ENCODE measurements at regions not wholly inside any gene's neighbourhood (a gene's known extent, or its start where the extent isn't known, plus 50 kb on each side); places are given as distances from the start of the nearest gene placed in this dataset.

DNA sequence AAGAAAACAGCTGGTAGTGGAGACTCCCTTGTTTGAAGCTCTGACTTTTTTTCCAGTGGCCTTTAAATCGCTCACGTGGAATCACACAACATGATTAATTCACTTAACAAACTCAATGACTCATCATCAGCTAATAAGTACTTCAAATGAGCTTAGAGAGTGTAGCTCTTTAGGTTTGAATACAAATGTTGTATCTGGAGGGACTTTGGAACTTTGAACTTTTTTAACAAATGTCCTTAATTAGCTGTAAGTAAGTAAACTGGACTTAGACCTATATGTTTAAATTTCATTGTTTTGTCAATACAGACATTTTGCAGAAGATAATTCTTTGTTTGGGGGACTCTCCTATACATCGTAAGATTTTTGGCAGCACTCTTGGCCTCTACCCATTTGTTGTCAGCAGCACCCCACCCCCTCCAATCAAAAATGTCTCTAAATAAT is 581.1 kb downstream of the SPRY1 start:
- Histone ChIP-seq H3K9me3 (replicated peaks; ENCODE audit: insufficient read depth, low read length) (no peaks in the 10 kb centered on the region), H3K36me3 (replicated peaks; ENCODE audit: insufficient read depth, low read length) (no peaks in the 10 kb centered on the region), H3K79me2 (ENCODE audit: low read length) (no peaks in the 10 kb centered on the region), H3K9me2 (replicated peaks; ENCODE audit: insufficient read depth, low read length) (no peaks in the 10 kb centered on the region), H3K4me3 (ENCODE audit: low read length) (no peak overlapping the region), H3K4me2 (ENCODE audit: low read depth, low read length) (no peak overlapping the region), H2AFZ (ENCODE audit: low read length) (no peak overlapping the region), H3K27me3 (replicated peaks; ENCODE audit: insufficient read depth, low read length) (no peaks in the 10 kb centered on the region), H3K4me1 (ENCODE audit: low read length) (no peaks in the 10 kb centered on the region), H3K27ac (ENCODE audit: low read length) (no peak overlapping the region), H3K9ac (ENCODE audit: low read length) (no peak overlapping the region), H3F3A (ENCODE audit: insufficient read depth, low read length) (no peaks in the 10 kb centered on the region), H4K20me1 (ENCODE audit: insufficient read depth, low read length) (no peaks in the 10 kb centered on the region)
- no peak for DNase-seq
- TF ChIP-seq CTCF (IDR thresholded peaks at IDR 0.05; ENCODE audit: low read length) (no peak), EZH2 (optimal IDR thresholded peaks at IDR 0.05; ENCODE audit: low read depth, low read length) (no peak), EZH2phosphoT487 (IDR thresholded peaks at IDR 0.05; ENCODE audit: low read length) (no peak)

GRCh38 chr4:123978637-123979036 is 582.0 kb downstream of the SPRY1 start:
- no peaks in the 10 kb centered on the region for H3F3A ChIP-seq (ENCODE audit: insufficient read depth, low read length)
- no peak overlapping the region for H3K27ac ChIP-seq (ENCODE audit: low read length)
- DNase-seq, result no peak
- no peaks in the 10 kb centered on the region for H3K36me3 ChIP-seq (replicated peaks; ENCODE audit: insufficient read depth, low read length)
- H3K9me2 ChIP-seq (replicated peaks; ENCODE audit: insufficient read depth, low read length), result no peaks in the 10 kb centered on the region
- no peak overlapping the region for H3K4me2 ChIP-seq (ENCODE audit: low read depth, low read length)
- no peaks in the 10 kb centered on the region for H3K9me3 ChIP-seq (replicated peaks; ENCODE audit: insufficient read depth, low read length)
- no peak overlapping the region for H2AFZ ChIP-seq (ENCODE audit: low read length)
- no peaks in the 10 kb centered on the region for H3K27me3 ChIP-seq (replicated peaks; ENCODE audit: insufficient read depth, low read length)
- H3K4me1 ChIP-seq (ENCODE audit: low read length), result no peaks in the 10 kb centered on the region
- H3K79me2 ChIP-seq (ENCODE audit: low read length), result no peaks in the 10 kb centered on the region
- H4K20me1 ChIP-seq (ENCODE audit: insufficient read depth, low read length), result no peaks in the 10 kb centered on the region
- TF ChIP-seq EZH2phosphoT487 (IDR thresholded peaks at IDR 0.05; ENCODE audit: low read length) (no peak), CTCF (IDR thresholded peaks at IDR 0.05; ENCODE audit: low read length) (no peak), EZH2 (optimal IDR thresholded peaks at IDR 0.05; ENCODE audit: low read depth, low read length) (no peak)
- no peak overlapping the region for H3K4me3 ChIP-seq (ENCODE audit: low read length)
- H3K9ac ChIP-seq (ENCODE audit: low read length), result no peak overlapping the region

DNA sequence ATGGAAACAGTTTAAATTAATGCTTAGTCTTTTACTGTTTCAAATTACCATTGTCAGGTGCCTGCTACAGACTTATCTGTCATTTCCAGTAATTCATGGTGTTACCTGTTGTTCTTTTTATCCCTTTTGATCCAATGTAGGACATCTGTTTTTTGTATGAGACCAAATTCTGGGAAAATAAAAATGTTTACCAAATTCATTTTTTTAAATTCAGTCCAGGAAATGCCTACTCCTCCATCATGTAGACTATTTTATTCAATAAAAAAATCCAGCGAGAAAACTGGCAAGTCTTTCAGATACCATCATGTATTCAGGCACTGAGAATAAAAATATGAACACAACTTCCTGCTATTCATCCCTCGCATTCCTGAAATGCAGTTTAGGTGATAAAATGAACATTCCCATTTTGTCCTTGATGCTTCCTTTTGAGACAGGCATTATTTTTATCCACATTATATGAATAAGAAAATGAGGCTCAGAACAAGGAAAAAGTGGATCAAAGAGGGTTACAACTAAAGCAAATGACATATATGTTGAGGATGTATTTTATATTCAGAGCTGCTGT is 584.2 kb downstream of the SPRY1 start:
- H3K4me2 ChIP-seq (ENCODE audit: low read depth, low read length), result no peak overlapping the region
- no peaks in the 10 kb centered on the region for H3F3A ChIP-seq (ENCODE audit: insufficient read depth, low read length)
- H3K36me3 ChIP-seq (replicated peaks; ENCODE audit: insufficient read depth, low read length), result no peaks in the 10 kb centered on the region
- no peak overlapping the region for H3K9ac ChIP-seq (ENCODE audit: low read length)
- TF ChIP-seq EZH2 (optimal IDR thresholded peaks at IDR 0.05; ENCODE audit: low read depth, low read length), result no peak
- TF ChIP-seq CTCF (IDR thresholded peaks at IDR 0.05; ENCODE audit: low read length), result no peak
- TF ChIP-seq EZH2phosphoT487 (IDR thresholded peaks at IDR 0.05; ENCODE audit: low read length), result no peak
- H4K20me1 ChIP-seq (ENCODE audit: insufficient read depth, low read length), result no peaks in the 10 kb centered on the region
- H3K27me3 ChIP-seq (replicated peaks; ENCODE audit: insufficient read depth, low read length), result no peaks in the 10 kb centered on the region
- no peak overlapping the region for H2AFZ ChIP-seq (ENCODE audit: low read length)
- no peaks in the 10 kb centered on the region for H3K9me2 ChIP-seq (replicated peaks; ENCODE audit: insufficient read depth, low read length)
- DNase-seq, result no peak
- no peaks in the 10 kb centered on the region for H3K4me1 ChIP-seq (ENCODE audit: low read length)
- no peaks in the 10 kb centered on the region for H3K9me3 ChIP-seq (replicated peaks; ENCODE audit: insufficient read depth, low read length)
- no peaks in the 10 kb centered on the region for H3K79me2 ChIP-seq (ENCODE audit: low read length)
- no peak overlapping the region for H3K4me3 ChIP-seq (ENCODE audit: low read length)
- H3K27ac ChIP-seq (ENCODE audit: low read length), result no peak overlapping the region

Data from MM.1S (cell line).